WERI-Rb-1 (cell line): ENCODE measurements at regions not wholly inside any gene's neighbourhood (a gene's known extent, or its start where the extent isn't known, plus 50 kb on each side); places are given as distances from the start of the nearest gene placed in this dataset.
A peak's percentile ranks its signal among the peaks of the same experiment; 100 is the strongest.

Experiments
- DNase-seq: peaks from one replicate; pipeline ENCODE4 v3.0.0-alpha.2; 2020
- H3K27ac ChIP-seq: fragments of 250-450 bp; sonication (Bioruptor Pico); 2 replicates; pipeline ENCODE4 v1.5.1; 2020; ENCODE audit warnings: mild to moderate bottlenecking, moderate library complexity
- H3K27me3 ChIP-seq: fragments of 250-450 bp; sonication (Bioruptor Pico); 2 replicates; pipeline ENCODE4 v1.5.1; 2021; ENCODE audit warnings: mild to moderate bottlenecking, low read depth, moderate library complexity; ENCODE audit not compliant: insufficient read depth, severe bottlenecking
- H3K36me3 ChIP-seq: fragments of 250-450 bp; sonication (Bioruptor Pico); 2 replicates; pipeline ENCODE4 v1.5.1; 2020; ENCODE audit warnings: mild to moderate bottlenecking, moderate library complexity
- H3K4me3 ChIP-seq: 2 replicates; pipeline ENCODE4 v1.5.1; 2011; ENCODE audit warnings: low read depth, mild to moderate bottlenecking, control low read depth, low read length
- H3K9me3 ChIP-seq: fragments of 250-450 bp; sonication (Bioruptor Pico); 2 replicates; pipeline ENCODE4 v1.5.1; 2021; ENCODE audit warnings: mild to moderate bottlenecking, moderate library complexity; ENCODE audit not compliant: severe bottlenecking
- CTCF ChIP-seq: IDR thresholded peaks from 2 replicates; pipeline ENCODE4 v1.5.1; 2011; ENCODE audit warnings: low read depth, mild to moderate bottlenecking, control low read depth, inconsistent platforms, low read length

DNA sequence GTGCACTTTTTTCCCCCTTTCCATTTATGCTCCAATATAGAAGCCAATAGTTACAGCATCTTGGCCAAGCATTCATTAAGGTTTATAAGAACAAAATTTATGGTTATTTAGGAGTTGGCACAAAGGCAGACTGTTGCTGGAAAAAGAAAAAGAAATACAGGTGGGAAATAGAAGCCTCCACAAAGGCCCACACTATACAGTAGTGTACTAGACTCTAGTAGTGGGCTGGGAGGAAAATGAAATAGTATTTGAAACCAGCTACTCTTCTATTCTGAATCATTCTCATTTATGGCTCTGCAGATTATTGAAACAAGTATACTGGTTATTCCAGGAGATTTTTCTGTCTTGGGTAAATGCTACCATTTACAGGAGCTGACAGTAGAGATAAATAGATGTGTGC, 80.9 kb upstream of the CDK6 start:
- TF ChIP-seq CTCF: no peak
- no peaks in the 10 kb centered on the region for H3K36me3 ChIP-seq
- H3K4me3 ChIP-seq: no peak overlapping the region
- no peak for DNase-seq
- peak overlapping the region; percentile 28; the same call in 1 of the 2 replicates for H3K27ac ChIP-seq
- H3K9me3 ChIP-seq: no peaks in the 10 kb centered on the region
- no peaks in the 10 kb centered on the region for H3K27me3 ChIP-seq

DNA sequence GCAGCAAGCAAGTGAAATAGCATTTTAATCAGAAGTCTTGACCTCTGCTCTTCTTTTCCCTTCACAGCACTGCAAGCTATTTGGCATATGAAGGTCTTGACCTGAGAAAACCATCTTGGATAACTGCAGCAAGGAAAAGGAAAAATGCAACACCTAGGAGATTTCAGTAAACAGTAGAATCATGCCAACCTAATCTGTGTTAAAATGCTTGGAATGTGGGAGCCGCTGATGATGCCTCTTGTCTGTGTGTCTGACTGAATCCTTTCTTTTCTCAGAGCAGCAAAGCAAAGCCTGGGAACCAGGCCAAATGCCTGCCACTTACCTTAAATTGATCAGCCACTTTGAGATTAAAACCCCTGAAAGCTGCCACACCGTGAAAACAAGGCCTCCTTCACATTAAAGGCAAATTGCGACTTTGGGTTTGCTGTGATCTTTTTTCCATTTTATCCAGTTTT, 80.4 kb upstream of the CDK6 start:
- Histone ChIP-seq H3K4me3 (no peak overlapping the region), H3K27ac (peak overlapping the region; percentile 28; the same call in 1 of the 2 replicates), H3K36me3 (no peaks in the 10 kb centered on the region), H3K27me3 (no peaks in the 10 kb centered on the region), H3K9me3 (no peaks in the 10 kb centered on the region)
- no peak for TF ChIP-seq CTCF
- DNase-seq: peak; percentile 22

- no peak overlapping the region for H3K27ac ChIP-seq
- TF ChIP-seq CTCF: no peak
These were observed 79.0 kb upstream of the CDK6 start for GRCh38 chr7:92915348-92915747.

DNA sequence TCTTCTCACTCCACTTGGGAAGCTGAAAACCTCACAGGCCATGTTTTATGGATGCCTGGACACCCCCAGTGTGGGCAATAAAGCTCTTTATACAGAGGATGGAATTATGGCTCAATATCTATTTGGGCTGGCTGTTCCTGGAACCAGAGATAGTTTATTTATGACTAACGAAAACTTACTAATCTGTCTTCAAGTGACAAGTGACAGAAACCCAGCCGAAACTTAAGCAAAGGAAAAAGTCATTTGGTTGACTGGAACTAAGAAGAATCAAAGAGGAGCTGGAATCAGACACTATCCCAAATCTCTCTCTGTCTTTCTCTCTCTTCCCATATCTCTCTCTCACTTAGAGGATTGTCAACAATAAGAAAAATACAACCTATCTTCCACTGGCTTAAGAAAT, 78.3 kb upstream of the CDK6 start:
- Histone ChIP-seq H3K27me3 (no peaks in the 10 kb centered on the region), H3K4me3 (no peak overlapping the region), H3K9me3 (no peaks in the 10 kb centered on the region), H3K27ac (no peak overlapping the region), H3K36me3 (no peaks in the 10 kb centered on the region)
- no peak for DNase-seq
- no peak for TF ChIP-seq CTCF

More at GRCh38 chr7:92915348-92915747, 79.0 kb upstream of the CDK6 start:
- H3K9me3 ChIP-seq: no peaks in the 10 kb centered on the region
- DNase-seq: no peak
- no peaks in the 10 kb centered on the region for H3K36me3 ChIP-seq
- H3K27me3 ChIP-seq: no peaks in the 10 kb centered on the region
- no peak overlapping the region for H3K4me3 ChIP-seq

DNA sequence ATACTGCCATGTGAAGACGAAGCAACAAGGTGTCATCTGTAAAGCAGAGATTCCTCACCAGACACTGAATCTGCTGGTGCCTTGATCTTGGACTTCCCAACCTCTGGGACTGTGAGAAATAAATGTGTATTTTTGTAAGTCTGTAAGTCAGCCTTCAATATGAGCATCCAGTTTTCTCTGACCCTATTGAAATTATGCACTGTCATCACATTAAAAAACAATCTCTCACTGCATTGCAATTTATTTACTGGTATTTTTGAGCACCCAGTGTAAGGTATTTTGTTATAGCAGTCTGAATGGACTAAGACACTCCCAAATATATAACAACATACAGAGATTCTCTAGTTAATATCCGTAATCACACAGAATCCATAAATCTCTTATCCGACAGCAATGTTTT, 77.5 kb upstream of the CDK6 start:
- no peak for TF ChIP-seq CTCF
- no peaks in the 10 kb centered on the region for H3K36me3 ChIP-seq
- no peaks in the 10 kb centered on the region for H3K9me3 ChIP-seq
- no peak overlapping the region for H3K4me3 ChIP-seq
- no peaks in the 10 kb centered on the region for H3K27me3 ChIP-seq
- no peak for DNase-seq
- H3K27ac ChIP-seq: no peak overlapping the region

DNA sequence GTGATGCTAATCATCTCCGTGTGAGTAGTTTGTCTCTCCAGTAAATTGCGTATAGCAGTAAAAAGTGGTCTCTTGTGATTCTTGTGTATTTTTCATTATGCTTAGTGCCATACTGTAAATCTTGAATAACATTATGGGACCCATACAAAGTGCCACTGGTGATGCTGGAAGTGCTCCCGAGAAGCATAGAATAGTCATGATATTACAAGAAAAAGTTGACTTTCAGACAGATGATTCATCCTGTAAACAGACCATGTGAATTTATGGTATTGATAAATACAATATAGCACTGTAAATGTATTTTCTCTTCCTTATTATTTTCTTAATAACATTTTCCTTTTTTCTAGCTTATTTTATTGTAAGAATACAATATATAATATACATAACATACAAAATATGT, 74.6 kb upstream of the CDK6 start:
- TF ChIP-seq CTCF: no peak
- Histone ChIP-seq H3K27me3 (no peaks in the 10 kb centered on the region), H3K27ac (no peak overlapping the region), H3K9me3 (no peaks in the 10 kb centered on the region), H3K4me3 (no peak overlapping the region), H3K36me3 (no peaks in the 10 kb centered on the region)
- no peak for DNase-seq
